IPS-18c (cell line): ENCODE measurements at regions not wholly inside any gene's neighbourhood (a gene's known extent, or its start where the extent isn't known, plus 50 kb on each side); places are given as distances from the start of the nearest gene placed in this dataset.
"Not testable (repeated sequence)": the region's sequence is repeated elsewhere in the genome, so short reads cannot be mapped to it uniquely, and the experiment has no call there.

Experiments used
- H3K4me3 ChIP-seq: 2 replicates; pipeline ENCODE4 v1.7.0; 2013; ENCODE audit warnings: low read depth, mild to moderate bottlenecking, low read length, moderate library complexity; ENCODE audit not compliant: insufficient read depth
- H3K9me3 ChIP-seq: one replicate; pipeline ENCODE4 v1.6.1; 2013; ENCODE audit warnings: mild to moderate bottlenecking, low read length, moderate library complexity; ENCODE audit not compliant: control insufficient read depth, insufficient read depth

DNA sequence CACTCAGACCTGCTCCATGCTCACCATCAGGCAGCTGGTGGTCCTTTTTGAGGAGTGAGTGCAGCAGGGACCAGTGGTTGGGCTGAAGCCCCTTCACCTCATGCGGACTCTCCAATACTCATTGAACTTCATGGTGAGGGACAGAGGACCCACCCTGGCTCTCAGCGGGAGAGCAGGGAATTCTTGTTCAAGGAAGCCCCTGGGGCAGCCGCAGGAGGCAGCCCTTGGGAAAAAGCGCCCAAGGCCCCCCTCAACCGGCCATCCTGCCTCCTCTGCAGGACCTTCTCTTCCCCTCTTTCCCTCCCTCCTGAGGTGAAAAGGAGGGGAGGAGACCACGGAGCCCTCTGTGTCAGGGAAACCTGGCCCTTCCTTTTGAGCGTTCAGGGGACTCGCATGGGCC is 4510.9 kb upstream of the OR11H1 start:
- H3K4me3 ChIP-seq, H3K9me3 ChIP-seq: not testable (repeated sequence)

GRCh38 chr22:11020522-11020921 is 4507.5 kb upstream of the OR11H1 start:
- not testable (repeated sequence) for H3K9me3 ChIP-seq, H3K4me3 ChIP-seq

- H3K9me3 ChIP-seq, result peaks cover 28% of the 10 kb centered on the region
- not testable (repeated sequence) for H3K4me3 ChIP-seq
Observed at GRCh38 chr22:11026541-11026940, 4501.5 kb upstream of the OR11H1 start.

- not testable (repeated sequence) for H3K4me3 ChIP-seq
- H3K9me3 ChIP-seq, result peaks cover 33% of the 10 kb centered on the region
Observed at GRCh38 chr22:11027064-11027463, 4500.9 kb upstream of the OR11H1 start.

- peaks cover 35% of the 10 kb centered on the region for H3K9me3 ChIP-seq
- not testable (repeated sequence) for H3K4me3 ChIP-seq
Observed at GRCh38 chr22:11027532-11027931, 4500.5 kb upstream of the OR11H1 start.

DNA sequence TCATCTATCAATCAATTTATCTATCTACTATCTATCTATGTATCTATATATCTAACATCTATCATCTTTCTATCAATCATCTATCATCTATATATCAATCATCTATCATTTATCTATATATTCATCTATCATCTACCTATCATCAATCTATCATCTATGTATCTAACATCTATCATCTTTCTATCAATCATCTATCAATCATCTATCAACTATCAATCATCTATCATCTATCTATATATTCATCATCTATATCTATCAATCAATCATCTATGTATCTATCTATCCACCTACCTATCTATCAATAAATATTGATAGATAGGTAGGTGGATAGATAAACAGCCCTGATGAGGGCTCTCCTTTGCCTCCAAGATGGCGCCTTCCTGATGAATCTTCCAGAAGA is 4499.8 kb upstream of the OR11H1 start:
- H3K4me3 ChIP-seq, result not testable (repeated sequence)
- H3K9me3 ChIP-seq, result peaks cover 38% of the 10 kb centered on the region

DNA sequence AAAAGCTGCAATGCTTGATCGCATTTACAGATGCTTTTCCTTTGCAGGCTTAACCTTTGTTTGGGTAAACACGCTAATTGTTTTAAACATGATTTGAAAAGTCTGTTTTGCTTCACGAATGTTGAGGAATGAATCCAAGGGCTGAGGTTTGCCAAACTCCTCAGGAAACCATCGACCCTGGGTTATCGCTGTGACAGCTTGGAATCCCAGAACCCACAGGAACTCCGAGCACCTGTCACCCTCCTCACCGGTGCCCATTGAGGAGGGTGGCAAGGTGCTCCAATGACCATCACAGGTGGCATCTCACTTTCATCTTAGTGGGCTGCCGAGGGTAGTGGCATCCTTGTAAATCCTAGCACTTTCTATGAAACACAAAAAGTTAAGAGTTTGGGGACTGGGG is 4498.5 kb upstream of the OR11H1 start:
- H3K9me3 ChIP-seq, result peaks cover 49% of the 10 kb centered on the region
- not testable (repeated sequence) for H3K4me3 ChIP-seq

DNA sequence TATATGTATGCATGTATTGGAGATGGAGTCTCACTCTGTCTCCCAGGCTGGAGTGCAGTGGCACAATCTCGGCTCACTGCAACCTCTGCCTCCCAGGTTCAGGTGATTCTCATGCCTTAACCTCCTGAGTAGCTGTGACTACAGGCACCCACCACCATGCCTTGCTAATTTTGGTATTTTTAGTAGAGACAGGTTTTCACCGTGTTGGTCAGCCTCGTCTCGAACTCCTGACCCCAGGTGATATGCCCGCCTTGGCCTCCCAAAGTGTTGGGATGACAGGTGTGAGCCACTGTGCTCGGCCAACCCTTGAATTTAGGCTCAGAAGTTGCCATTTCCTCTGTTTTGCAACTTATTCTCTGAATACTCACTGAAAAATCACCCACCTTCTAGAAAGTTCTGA is 4498.0 kb upstream of the OR11H1 start:
- Histone ChIP-seq H3K4me3 (0 out of 2 replicates have a peak overlapping the region, but pooled peaks have one; percentile 10), H3K9me3 (peaks cover 53% of the 10 kb centered on the region)

DNA sequence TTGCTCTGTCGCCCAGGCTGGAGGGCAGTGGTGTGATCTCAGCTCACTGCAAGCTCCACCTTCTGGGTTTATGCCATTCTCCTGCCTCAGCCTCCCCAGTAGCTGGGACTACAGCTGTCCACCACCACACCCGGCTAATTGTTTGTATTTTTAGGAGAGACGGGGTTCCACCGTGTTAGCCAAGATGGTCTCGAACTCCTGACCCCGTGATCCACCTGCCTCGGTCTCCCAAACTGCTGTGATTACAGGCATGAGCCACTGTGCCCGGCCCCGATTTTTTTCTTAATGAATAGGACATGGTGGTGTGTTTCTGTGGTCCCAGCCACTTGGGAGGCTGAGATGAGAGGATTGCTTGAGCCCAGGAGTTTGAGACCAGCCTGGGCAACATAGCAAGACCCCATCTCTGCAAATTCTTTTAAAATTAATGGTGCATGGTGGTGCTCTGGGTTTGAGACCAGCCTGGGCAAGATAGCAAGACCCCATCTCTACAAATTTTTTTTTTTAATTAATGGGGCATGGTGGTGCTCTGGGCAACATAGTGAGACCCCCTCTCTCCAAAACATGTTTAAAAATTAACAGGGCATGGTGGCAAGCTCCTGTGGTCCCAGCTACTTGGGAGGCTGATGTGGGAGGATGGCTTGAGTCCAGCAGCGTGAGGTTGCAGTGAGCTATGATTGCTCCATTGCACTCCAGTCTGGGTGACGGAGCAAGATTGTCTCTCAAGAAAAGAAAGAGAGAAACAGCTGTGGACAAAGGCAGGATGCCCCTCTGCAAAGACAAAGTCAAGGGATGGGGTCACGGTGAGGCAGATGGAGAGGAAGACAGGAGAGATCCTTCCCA is 4497.2 kb upstream of the OR11H1 start:
- peaks cover 58% of the 10 kb centered on the region for H3K9me3 ChIP-seq
- peak overlapping the region; percentile 31; the same call in 1 of the 2 replicates for H3K4me3 ChIP-seq

DNA sequence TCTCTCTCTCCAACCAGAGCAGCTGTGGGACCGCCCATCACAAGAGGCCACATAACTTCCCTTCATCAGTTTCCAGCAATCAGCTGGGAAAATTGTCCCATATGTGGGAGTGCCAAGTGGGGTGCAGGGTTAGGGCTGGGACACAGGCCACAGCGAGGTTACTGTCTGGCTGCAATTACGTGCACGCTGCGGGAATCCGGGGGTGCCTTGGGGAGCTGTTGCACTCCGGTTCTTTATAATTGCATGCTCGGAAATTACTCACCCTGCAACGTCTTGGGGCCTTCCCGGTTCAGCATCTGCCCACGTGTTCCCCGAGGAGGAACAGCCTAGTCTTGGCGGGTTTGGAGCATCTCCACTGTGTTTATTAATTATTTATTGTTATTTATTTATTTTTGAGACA is 4495.9 kb upstream of the OR11H1 start:
- Histone ChIP-seq H3K9me3 (peaks cover 57% of the 10 kb centered on the region), H3K4me3 (peak overlapping the region; percentile 21; the same call in 1 of the 2 replicates)

DNA sequence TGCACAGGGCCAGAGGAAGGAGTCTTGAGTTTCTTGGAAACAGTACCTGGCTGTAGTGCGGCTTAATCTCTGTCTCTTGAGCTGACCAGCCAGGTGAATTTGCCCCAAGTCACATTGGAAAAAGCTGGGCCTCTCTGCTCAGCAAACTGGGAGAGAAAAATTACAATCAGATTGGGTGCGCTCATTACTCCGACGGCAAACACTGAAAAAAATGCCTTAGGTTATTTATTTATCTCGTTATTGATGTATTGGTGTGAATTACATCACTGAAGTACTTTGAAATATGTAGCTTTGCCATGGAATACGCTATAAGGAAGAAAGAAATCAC is 4493.4 kb upstream of the OR11H1 start:
- peak overlapping the region; percentile 0; the same call in 1 of the 2 replicates for H3K4me3 ChIP-seq
- peaks cover 71% of the 10 kb centered on the region for H3K9me3 ChIP-seq

DNA sequence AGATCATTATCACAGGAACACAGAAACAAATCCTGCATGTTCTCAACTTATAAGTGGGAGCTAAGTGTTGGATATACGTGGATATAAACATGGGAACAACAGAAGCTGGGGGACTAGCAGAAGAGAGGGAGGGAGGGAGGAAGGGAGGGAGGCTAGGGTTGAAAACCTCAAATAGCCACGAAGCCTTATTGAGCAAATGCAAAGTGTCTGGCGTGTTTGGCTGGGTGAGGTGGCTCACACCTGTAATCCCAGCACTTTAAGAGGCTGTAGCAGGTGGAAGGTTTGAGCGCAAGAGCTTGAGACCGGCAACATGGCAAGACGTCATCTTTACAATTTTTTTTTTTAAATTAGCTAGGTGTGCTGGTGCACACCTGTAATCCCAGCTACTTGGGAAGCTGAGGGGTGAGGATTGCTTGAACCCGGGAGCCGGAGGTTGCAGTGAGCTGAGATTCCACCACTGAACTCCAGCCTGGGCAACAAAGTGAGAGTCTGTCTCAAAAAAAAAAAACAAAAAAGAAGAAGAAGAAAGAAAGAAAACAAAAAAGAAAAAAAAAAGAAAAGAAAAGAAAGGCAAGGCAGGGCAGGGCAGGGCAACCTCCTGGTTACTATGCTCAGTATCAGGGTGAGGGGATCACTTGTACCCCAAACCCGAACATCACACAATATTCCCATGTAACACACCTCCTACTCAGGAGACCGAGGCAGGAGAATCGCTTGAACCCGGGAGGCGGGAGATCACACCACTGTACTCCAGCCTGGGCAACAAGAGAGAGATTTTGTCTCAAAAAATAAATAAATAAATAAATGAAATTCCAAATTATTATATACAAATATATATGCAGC is 4492.7 kb upstream of the OR11H1 start:
- peaks cover 69% of the 10 kb centered on the region for H3K9me3 ChIP-seq
- not testable (repeated sequence) for H3K4me3 ChIP-seq

- H3K9me3 ChIP-seq, result peaks cover 62% of the 10 kb centered on the region
- H3K4me3 ChIP-seq, result not testable (repeated sequence)
Observed at GRCh38 chr22:11037314-11037713, 4490.7 kb upstream of the OR11H1 start.

DNA sequence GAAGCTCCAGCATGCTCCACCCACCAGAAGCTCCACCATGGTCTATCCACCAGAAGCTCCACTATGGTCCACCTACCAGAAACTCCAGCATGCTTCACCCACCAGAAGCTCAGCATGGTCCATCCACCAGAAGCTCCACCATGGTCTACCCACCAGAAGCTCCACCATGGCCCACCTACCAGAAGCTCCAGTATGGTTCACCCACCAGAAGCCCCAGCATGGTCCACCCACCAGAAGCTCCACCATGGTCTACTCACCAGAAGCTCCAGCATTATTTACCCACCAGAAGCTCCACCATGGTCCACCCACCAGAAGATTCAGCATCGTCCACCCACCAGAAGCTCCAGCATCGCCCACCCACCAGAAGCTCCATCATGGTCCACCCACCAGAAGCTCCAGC is 4490.2 kb upstream of the OR11H1 start:
- Histone ChIP-seq H3K4me3 (peak overlapping the region; percentile 22; the same call in 1 of the 2 replicates), H3K9me3 (peaks cover 60% of the 10 kb centered on the region)

DNA sequence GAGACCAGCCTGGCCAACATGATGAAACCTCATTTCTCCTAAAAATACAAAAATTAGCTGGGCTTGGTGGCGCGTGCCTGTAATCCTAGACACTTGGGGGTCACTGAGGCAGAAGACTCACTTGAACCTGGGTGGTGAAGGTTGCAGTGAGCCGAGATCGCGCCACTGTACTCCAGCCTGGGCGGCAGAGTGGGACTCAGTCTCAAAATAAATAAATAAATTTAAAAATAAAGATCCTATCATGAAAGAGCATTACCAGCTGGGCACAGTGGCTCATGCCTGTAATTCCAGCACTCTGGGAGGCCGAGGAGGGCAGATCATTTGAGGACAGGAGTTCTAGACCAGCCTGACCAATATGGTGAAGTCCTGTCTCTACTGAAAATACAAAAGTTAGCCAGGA is 4489.2 kb upstream of the OR11H1 start:
- peaks cover 59% of the 10 kb centered on the region for H3K9me3 ChIP-seq
- H3K4me3 ChIP-seq, result not testable (repeated sequence)

GRCh38 chr22:11041416-11041815 is 4486.6 kb upstream of the OR11H1 start:
- H3K4me3 ChIP-seq, result not testable (repeated sequence)
- peaks cover 47% of the 10 kb centered on the region for H3K9me3 ChIP-seq

- peaks cover 42% of the 10 kb centered on the region for H3K9me3 ChIP-seq
Observed at GRCh38 chr22:11042116-11042515, 4485.9 kb upstream of the OR11H1 start.

GRCh38 chr22:11043289-11043688 is 4484.7 kb upstream of the OR11H1 start:
- H3K4me3 ChIP-seq, result peak overlapping the region; percentile 21; the same call in 1 of the 2 replicates
- peaks cover 32% of the 10 kb centered on the region for H3K9me3 ChIP-seq

More at GRCh38 chr22:11042116-11042515, 4485.9 kb upstream of the OR11H1 start:
- no peak overlapping the region; the same call in 1 of the 2 replicates for H3K4me3 ChIP-seq
